ENCODE measurements at regions not wholly inside any gene's neighbourhood (a gene's known extent, or its start where the extent isn't known, plus 50 kb on each side); places are given as distances from the start of the nearest gene placed in this dataset.
"Not testable (repeated sequence)": the region's sequence is repeated elsewhere in the genome, so short reads cannot be mapped to it uniquely, and the experiment has no call there.

GRCh38 chrX:31014474-31014873 lies 57.4 kb downstream of the FTHL17 start:
- H3K36me3 ChIP-seq (ENCODE audit: control insufficient read depth, insufficient read depth, low read length); H3K4me3 ChIP-seq (replicated peaks in 1 of 4; ENCODE audit: control extremely low read depth in 1 of 4, insufficient read depth in 1 of 4, low read depth in 3 of 4, low read length in 4 of 4); H3K4me1 ChIP-seq (ENCODE audit: control insufficient read depth, extremely low read depth, insufficient read depth, low read length); H3K27me3 ChIP-seq (ENCODE audit: control insufficient read depth, insufficient read depth, low read length); H4K20me1 ChIP-seq (ENCODE audit: control insufficient read depth, extremely low read depth, insufficient read depth, low read length); H3K9ac ChIP-seq (ENCODE audit: insufficient read depth, low read length); H2AFZ ChIP-seq (ENCODE audit: low read length); H3K9me3 ChIP-seq (ENCODE audit: control insufficient read depth, insufficient read depth, low read depth, low read length); H3K79me2 ChIP-seq (ENCODE audit: control insufficient read depth, insufficient read depth, low read length); H3K4me2 ChIP-seq (ENCODE audit: extremely low read depth, insufficient read depth, low read length); H3K27ac ChIP-seq (ENCODE audit: insufficient read depth, low read length); DNase-seq (ENCODE audit: low read depth in 2 of 2): not testable (repeated sequence)

- no peak for TF ChIP-seq EZH2 (IDR thresholded peaks at IDR 0.05; ENCODE audit: low read length, missing control alignments)
- TF ChIP-seq CTCF (conservative IDR thresholded peaks at IDR 0.05 in 1 of 2, IDR thresholded peaks at IDR 0.05 in 1 of 2; ENCODE audit: low read depth in 1 of 2, low read length in 2 of 2): no peak
- Histone ChIP-seq H2AFZ (ENCODE audit: low read length) (no peak overlapping the region), H3K36me3 (ENCODE audit: control insufficient read depth, insufficient read depth, low read length) (no peaks in the 10 kb centered on the region), H3K27me3 (ENCODE audit: control insufficient read depth, insufficient read depth, low read length) (no peaks in the 10 kb centered on the region), H3K9me3 (ENCODE audit: control insufficient read depth, insufficient read depth, low read depth, low read length) (no peaks in the 10 kb centered on the region), H3K9ac (ENCODE audit: insufficient read depth, low read length) (no peak overlapping the region), H3K4me3 (replicated peaks in 1 of 4; ENCODE audit: control extremely low read depth in 1 of 4, insufficient read depth in 1 of 4, low read depth in 3 of 4, low read length in 4 of 4) (no peak overlapping the region), H3K4me2 (ENCODE audit: extremely low read depth, insufficient read depth, low read length) (no peak overlapping the region), H3K27ac (ENCODE audit: insufficient read depth, low read length) (no peak overlapping the region), H4K20me1 (ENCODE audit: control insufficient read depth, extremely low read depth, insufficient read depth, low read length) (no peaks in the 10 kb centered on the region), H3K79me2 (ENCODE audit: control insufficient read depth, insufficient read depth, low read length) (no peaks in the 10 kb centered on the region), H3K4me1 (ENCODE audit: control insufficient read depth, extremely low read depth, insufficient read depth, low read length) (no peaks in the 10 kb centered on the region)
- DNase-seq (ENCODE audit: low read depth in 2 of 2): no peak
These were observed 59.3 kb downstream of the FTHL17 start for GRCh38 chrX:31012509-31013025.

DNA sequence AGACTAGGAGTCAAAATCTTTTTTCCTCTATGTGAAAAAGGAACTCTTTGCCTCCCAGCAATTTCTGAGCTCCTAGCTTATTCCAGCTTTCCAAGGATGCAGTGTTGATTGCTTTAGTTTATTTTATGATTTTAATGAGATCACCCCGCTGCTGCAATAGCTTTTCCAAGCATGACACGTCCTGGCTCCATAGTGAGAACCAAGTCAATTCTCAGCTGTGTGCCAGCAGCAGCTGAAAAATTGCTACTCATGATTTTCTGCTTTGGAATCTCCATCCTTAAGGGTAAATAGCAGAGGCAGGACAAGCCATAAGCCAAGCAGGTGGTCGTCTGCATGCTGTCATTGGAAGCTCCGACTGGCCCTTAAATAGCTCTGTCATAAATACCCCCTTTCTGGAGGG lies 64.5 kb downstream of the FTHL17 start:
- no peaks in the 10 kb centered on the region for H3K4me1 ChIP-seq (ENCODE audit: control insufficient read depth, extremely low read depth, insufficient read depth, low read length)
- no peak overlapping the region for H2AFZ ChIP-seq (ENCODE audit: low read length)
- no peaks in the 10 kb centered on the region for H3K79me2 ChIP-seq (ENCODE audit: control insufficient read depth, insufficient read depth, low read length)
- TF ChIP-seq EZH2 (IDR thresholded peaks at IDR 0.05; ENCODE audit: low read length, missing control alignments) (no peak), CTCF (conservative IDR thresholded peaks at IDR 0.05 in 1 of 2, IDR thresholded peaks at IDR 0.05 in 1 of 2; ENCODE audit: low read depth in 1 of 2, low read length in 2 of 2) (no peak)
- H3K27ac ChIP-seq (ENCODE audit: insufficient read depth, low read length): no peak overlapping the region
- H4K20me1 ChIP-seq (ENCODE audit: control insufficient read depth, extremely low read depth, insufficient read depth, low read length): no peaks in the 10 kb centered on the region
- no peaks in the 10 kb centered on the region for H3K36me3 ChIP-seq (ENCODE audit: control insufficient read depth, insufficient read depth, low read length)
- no peak for DNase-seq (ENCODE audit: low read depth in 2 of 2)
- no peaks in the 10 kb centered on the region for H3K27me3 ChIP-seq (ENCODE audit: control insufficient read depth, insufficient read depth, low read length)
- no peak overlapping the region for H3K4me3 ChIP-seq (replicated peaks in 1 of 4; ENCODE audit: control extremely low read depth in 1 of 4, insufficient read depth in 1 of 4, low read depth in 3 of 4, low read length in 4 of 4)
- H3K4me2 ChIP-seq (ENCODE audit: extremely low read depth, insufficient read depth, low read length): no peak overlapping the region
- H3K9me3 ChIP-seq (ENCODE audit: control insufficient read depth, insufficient read depth, low read depth, low read length): no peaks in the 10 kb centered on the region
- H3K9ac ChIP-seq (ENCODE audit: insufficient read depth, low read length): no peak overlapping the region
